WTC11 (cell line): ENCODE measurements at regions not wholly inside any gene's neighbourhood (a gene's known extent, or its start where the extent isn't known, plus 50 kb on each side); places are given as distances from the start of the nearest gene placed in this dataset.
"Not testable (repeated sequence)": the region's sequence is repeated elsewhere in the genome, so short reads cannot be mapped to it uniquely, and the experiment has no call there.

Source experiments
- CBFB ChIP-seq: sonication (generic); formaldehyde crosslinking; IDR thresholded peaks from 2 replicates; pipeline ENCODE4 v1.8.1; 2022; ENCODE audit warnings: mild to moderate bottlenecking, low read depth, missing genetic modification reagents
- CREB1 ChIP-seq: sonication (generic); formaldehyde crosslinking; IDR thresholded peaks from 2 replicates; pipeline ENCODE4 v1.8.0; 2023; ENCODE audit warnings: mild to moderate bottlenecking, missing genetic modification reagents
- CTCF ChIP-seq: fragments of 200-600 bp; IDR thresholded peaks from 2 replicates; pipeline ENCODE4 v1.8.0; 2022; ENCODE audit warnings: antibody characterized with exemption
- ESRRA ChIP-seq: sonication (generic); formaldehyde crosslinking; IDR thresholded peaks from 2 replicates; pipeline ENCODE4 v1.8.1; 2022; ENCODE audit warnings: mild to moderate bottlenecking, missing genetic modification reagents, borderline replicate concordance
- IRF2 ChIP-seq: sonication (generic); formaldehyde crosslinking; IDR thresholded peaks from 2 replicates; pipeline ENCODE4 v1.8.0; 2022; ENCODE audit warnings: low read depth, missing genetic modification reagents, borderline replicate concordance
- MAX ChIP-seq: sonication (generic); formaldehyde crosslinking; IDR thresholded peaks from 2 replicates; pipeline ENCODE4 v1.8.0; 2022; ENCODE audit warnings: mild to moderate bottlenecking, missing genetic modification reagents
- NR2C2 ChIP-seq: sonication (generic); formaldehyde crosslinking; IDR thresholded peaks from 2 replicates; pipeline ENCODE4 v1.8.0; 2022; ENCODE audit warnings: mild to moderate bottlenecking, missing genetic modification reagents
- RORB ChIP-seq: fragments of 250-450 bp; sonication (Bioruptor Pico); IDR thresholded peaks from 2 replicates; pipeline ENCODE4 v1.9.0; 2021; ENCODE audit warnings: mild to moderate bottlenecking
- SOX15 ChIP-seq: fragments of 250-450 bp; sonication (Bioruptor Pico); IDR thresholded peaks from 2 replicates; pipeline ENCODE4 v1.9.0; 2021; ENCODE audit warnings: mild to moderate bottlenecking
- SP1 ChIP-seq: sonication (generic); formaldehyde crosslinking; conservative IDR thresholded peaks from 2 replicates; pipeline ENCODE4 v1.8.1; 2022; ENCODE audit warnings: missing genetic modification reagents
- TP53 ChIP-seq: sonication (generic); formaldehyde crosslinking; IDR thresholded peaks from 2 replicates; pipeline ENCODE4 v1.8.1; 2023; ENCODE audit warnings: mild to moderate bottlenecking, missing genetic modification reagents
- USF2 ChIP-seq: sonication (generic); formaldehyde crosslinking; IDR thresholded peaks from 2 replicates; pipeline ENCODE4 v1.8.1; 2023; ENCODE audit warnings: mild to moderate bottlenecking, missing genetic modification reagents, moderate library complexity
- ZNF263 ChIP-seq: sonication (generic); formaldehyde crosslinking; IDR thresholded peaks from 2 replicates; pipeline ENCODE4 v1.8.1; 2022; ENCODE audit warnings: low read depth, mild to moderate bottlenecking, moderate library complexity, missing genetic modification reagents
- ZNF317 ChIP-seq: sonication (generic); formaldehyde crosslinking; IDR thresholded peaks from 2 replicates; pipeline ENCODE4 v1.8.1; 2023; ENCODE audit warnings: low read depth, mild to moderate bottlenecking, moderate library complexity, missing genetic modification reagents, borderline replicate concordance

- TF ChIP-seq RORB (CRISPR knock-in tag); MAX (CRISPR knock-in tag); IRF2 (CRISPR knock-in tag); TP53 (CRISPR knock-in tag); SP1 (CRISPR knock-in tag); CREB1; CTCF; ZNF263 (CRISPR knock-in tag); NR2C2 (CRISPR knock-in tag); USF2 (CRISPR knock-in tag); ZNF317 (CRISPR knock-in tag); SOX15; CBFB (CRISPR knock-in tag); ESRRA (CRISPR knock-in tag): not testable (repeated sequence)
Observed at GRCh38 chr2:168335254-168335653, 87.9 kb upstream of the STK39 start.
